ENCODE measurements at regions not wholly inside any gene's neighbourhood (a gene's known extent, or its start where the extent isn't known, plus 50 kb on each side); places are given as distances from the start of the nearest gene placed in this dataset.

- Histone ChIP-seq H3K27ac (no peak overlapping the region), H3K27me3 (no peaks in the 10 kb centered on the region), H3K36me3 (no peaks in the 10 kb centered on the region), H3K4me1 (peaks cover 0 to 16% (median 3%) of the 10 kb centered on the region in 4 donors), H3K9me3 (no peaks in the 10 kb centered on the region), H3K4me3 (no peak overlapping the region)
- WGBS (ENCODE audit: insufficient coverage, low coverage, low lambda C conversion rate, missing lambda C conversion rate), result 30% methylated on average over 1 of the region's 1 CpG
- no peak for ATAC-seq
- intact Hi-C loops (cut with DNase I), result no loop called here
- no peak for TF ChIP-seq POLR2A (IDR thresholded peaks at IDR 0.05)
- DNase-seq, result no peak
Observed at GRCh38 chr7:118003476-118003875, 130.2 kb upstream of the CTTNBP2 start.

GRCh38 chr7:118005026-118005425 is 131.8 kb upstream of the CTTNBP2 start:
- ATAC-seq (no peak), DNase-seq (no peak)
- WGBS (ENCODE audit: insufficient coverage, low coverage, low lambda C conversion rate, missing lambda C conversion rate), result 64% methylated on average over 1 of the region's 4 CpGs
- Histone ChIP-seq H3K36me3 (no peaks in the 10 kb centered on the region), H3K27me3 (no peaks in the 10 kb centered on the region), H3K4me1 (peaks cover 0 to 16% (median 3%) of the 10 kb centered on the region in 4 donors), H3K27ac (no peak overlapping the region), H3K9me3 (no peaks in the 10 kb centered on the region), H3K4me3 (no peak overlapping the region)
- no peak for TF ChIP-seq CTCF (IDR thresholded peaks at IDR 0.05)
- no peak for TF ChIP-seq POLR2A (IDR thresholded peaks at IDR 0.05)
- intact Hi-C loops (cut with DNase I), result no loop called here

GRCh38 chr7:118006979-118007378 is 133.7 kb upstream of the CTTNBP2 start:
- intact Hi-C loops (cut with DNase I), result no loop called here
- Histone ChIP-seq H3K27me3 (no peaks in the 10 kb centered on the region), H3K4me3 (no peak overlapping the region), H3K9me3 (no peaks in the 10 kb centered on the region), H3K27ac (peak overlapping the region in 2 of 3 donors; percentile 24 to 45), H3K4me1 (peaks cover 0 to 16% (median 3%) of the 10 kb centered on the region in 4 donors), H3K36me3 (no peaks in the 10 kb centered on the region)
- 19% methylated on average over 5 of the region's 5 CpGs for WGBS (ENCODE audit: insufficient coverage, low coverage, low lambda C conversion rate, missing lambda C conversion rate)
- TF ChIP-seq POLR2A (IDR thresholded peaks at IDR 0.05) (no peak), CTCF (IDR thresholded peaks at IDR 0.05) (no peak)
- peak; percentile 27 to 74 (median 46) for DNase-seq
- ATAC-seq, result peak; percentile 76 to 93 (median 92)

- WGBS (ENCODE audit: insufficient coverage, low coverage, low lambda C conversion rate, missing lambda C conversion rate), result 97% methylated on average over 2 of the region's 2 CpGs
- ATAC-seq (no peak), DNase-seq (no peak)
- no peaks in the 10 kb centered on the region for H3K9me3 ChIP-seq
- TF ChIP-seq POLR2A (IDR thresholded peaks at IDR 0.05) (no peak), CTCF (IDR thresholded peaks at IDR 0.05) (no peak)
- H3K27ac ChIP-seq, result no peak overlapping the region
- intact Hi-C loops (cut with DNase I), result no loop called here
- no peak overlapping the region for H3K4me3 ChIP-seq
- no peaks in the 10 kb centered on the region for H3K36me3 ChIP-seq
- H3K4me1 ChIP-seq, result peaks cover 0 to 16% (median 3%) of the 10 kb centered on the region in 4 donors
- no peaks in the 10 kb centered on the region for H3K27me3 ChIP-seq
Observed at GRCh38 chr7:118009419-118009818, 136.2 kb upstream of the CTTNBP2 start.

- no peaks in the 10 kb centered on the region for H3K27me3 ChIP-seq
- intact Hi-C loops (cut with DNase I), result no loop called here
- DNase-seq (no peak), ATAC-seq (no peak)
- no peak for TF ChIP-seq CTCF (IDR thresholded peaks at IDR 0.05)
- no peak for TF ChIP-seq POLR2A (IDR thresholded peaks at IDR 0.05)
- peaks cover 0 to 13% (median 3%) of the 10 kb centered on the region in 4 donors for H3K4me1 ChIP-seq
- no peak overlapping the region for H3K27ac ChIP-seq
- no peak overlapping the region for H3K4me3 ChIP-seq
- 100% methylated on average over 1 of the region's 3 CpGs for WGBS (ENCODE audit: insufficient coverage, low coverage, low lambda C conversion rate, missing lambda C conversion rate)
- H3K36me3 ChIP-seq, result no peaks in the 10 kb centered on the region
- no peaks in the 10 kb centered on the region for H3K9me3 ChIP-seq
Observed at GRCh38 chr7:118011652-118012051, 138.4 kb upstream of the CTTNBP2 start.
